HEK293T (cell line): ENCODE measurements at regions not wholly inside any gene's neighbourhood (a gene's known extent, or its start where the extent isn't known, plus 50 kb on each side); places are given as distances from the start of the nearest gene placed in this dataset.

Source experiments
- CTBP1 ChIP-seq: fragments of 450-650 bp; IDR thresholded peaks from 2 replicates; pipeline ENCODE4 v1.6.1; 2016; ENCODE audit warnings: borderline replicate concordance
- HDGF ChIP-seq: fragments of 450-650 bp; IDR thresholded peaks from 2 replicates; pipeline ENCODE4 v1.6.1; 2017; ENCODE audit warnings: antibody characterized with exemption, borderline replicate concordance
- L3MBTL2 ChIP-seq: fragments of 450-650 bp; conservative IDR thresholded peaks from 2 replicates; pipeline ENCODE4 v1.6.1; 2016; ENCODE audit warnings: mild to moderate bottlenecking
- SP1 ChIP-seq: fragments of 450-650 bp; IDR thresholded peaks from 2 replicates; pipeline ENCODE4 v1.6.1; 2017

DNA sequence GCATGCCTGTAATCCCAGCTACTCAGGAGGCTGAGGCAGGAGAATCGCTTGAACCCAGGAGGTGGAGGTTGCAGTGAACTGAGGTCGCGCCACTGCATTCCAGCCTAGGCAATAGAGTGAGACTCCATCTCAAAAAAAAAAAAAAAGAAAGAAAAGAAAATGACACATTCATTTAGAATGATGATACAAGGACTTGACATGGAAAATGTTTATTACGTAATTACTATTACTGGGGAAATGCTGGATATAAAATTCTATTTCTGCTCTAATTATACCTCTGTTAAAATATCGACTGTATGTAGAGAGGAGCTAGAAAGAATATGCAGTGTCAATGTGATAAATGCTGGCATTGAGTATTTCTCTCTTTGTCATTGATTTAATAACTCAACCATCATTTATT, 54.7 kb upstream of the CTPS1 start:
- TF ChIP-seq HDGF (no peak), CTBP1 (no peak), SP1 (no peak), L3MBTL2 (no peak)
